ENCODE measurements at regions not wholly inside any gene's neighbourhood (a gene's known extent, or its start where the extent isn't known, plus 50 kb on each side); places are given as distances from the start of the nearest gene placed in this dataset.

GRCh38 chr9:1294641-1295258 is 244.6 kb downstream of the DMRT2 start:
- H3K27me3 ChIP-seq (ENCODE audit: insufficient read depth, low read depth, low read length) = no peaks in the 10 kb centered on the region
- H3K4me3 ChIP-seq (ENCODE audit: low read length) = no peak overlapping the region
- no peaks in the 10 kb centered on the region for H3K9me2 ChIP-seq (ENCODE audit: insufficient read depth, low read length)
- TF ChIP-seq TAF1 (IDR thresholded peaks at IDR 0.05; ENCODE audit: low read depth) (no peak), REST (IDR thresholded peaks at IDR 0.05; ENCODE audit: borderline replicate concordance) (no peak), POLR2AphosphoS5 (IDR thresholded peaks at IDR 0.05) (no peak), EP300 (conservative IDR thresholded peaks at IDR 0.05; ENCODE audit: poor library complexity, severe bottlenecking) (no peak), RAD21 (conservative IDR thresholded peaks at IDR 0.05) (no peak), SMC3 (conservative IDR thresholded peaks at IDR 0.05; ENCODE audit: poor library complexity) (no peak), EZH2 (IDR thresholded peaks at IDR 0.05; ENCODE audit: borderline replicate concordance, insufficient read depth, low read length, poor library complexity, severe bottlenecking) (no peak), CTCF (IDR thresholded peaks at IDR 0.05; ENCODE audit: poor library complexity, severe bottlenecking) (no peak), MXI1 (conservative IDR thresholded peaks at IDR 0.05; ENCODE audit: poor library complexity, severe bottlenecking) (no peak)
- no peak overlapping the region for H3K4me2 ChIP-seq (ENCODE audit: low read length)
- no peak overlapping the region for H2AFZ ChIP-seq (ENCODE audit: low read depth, low read length)
- H3K9ac ChIP-seq (ENCODE audit: low read length) = no peak overlapping the region
- H3F3A ChIP-seq (ENCODE audit: insufficient read depth, low read length, poor library complexity, severe bottlenecking) = no peaks in the 10 kb centered on the region
- H3K9me3 ChIP-seq (ENCODE audit: low read length) = no peaks in the 10 kb centered on the region
- no peaks in the 10 kb centered on the region for H3K36me3 ChIP-seq (ENCODE audit: insufficient read depth, low read length)
- H3K79me2 ChIP-seq (replicated peaks; ENCODE audit: insufficient read depth, low read length) = no peaks in the 10 kb centered on the region
- H4K20me1 ChIP-seq (ENCODE audit: insufficient read depth) = no peaks in the 10 kb centered on the region
- no peak overlapping the region for H3K27ac ChIP-seq (ENCODE audit: low read length)

- Histone ChIP-seq H4K20me1 (ENCODE audit: insufficient read depth) (no peaks in the 10 kb centered on the region), H3K9me3 (ENCODE audit: low read length) (no peaks in the 10 kb centered on the region), H3K4me2 (ENCODE audit: low read length) (no peak overlapping the region), H2AFZ (ENCODE audit: low read depth, low read length) (no peak overlapping the region), H3K27ac (ENCODE audit: low read length) (no peak overlapping the region), H3K9me2 (ENCODE audit: insufficient read depth, low read length) (no peaks in the 10 kb centered on the region), H3F3A (ENCODE audit: insufficient read depth, low read length, poor library complexity, severe bottlenecking) (no peaks in the 10 kb centered on the region), H3K27me3 (ENCODE audit: insufficient read depth, low read depth, low read length) (no peaks in the 10 kb centered on the region), H3K36me3 (ENCODE audit: insufficient read depth, low read length) (no peaks in the 10 kb centered on the region), H3K4me3 (ENCODE audit: low read length) (no peak overlapping the region), H3K9ac (ENCODE audit: low read length) (no peak overlapping the region), H3K79me2 (replicated peaks; ENCODE audit: insufficient read depth, low read length) (no peaks in the 10 kb centered on the region)
- TF ChIP-seq EP300 (conservative IDR thresholded peaks at IDR 0.05; ENCODE audit: poor library complexity, severe bottlenecking) (no peak), MXI1 (conservative IDR thresholded peaks at IDR 0.05; ENCODE audit: poor library complexity, severe bottlenecking) (no peak), REST (IDR thresholded peaks at IDR 0.05; ENCODE audit: borderline replicate concordance) (no peak), CTCF (IDR thresholded peaks at IDR 0.05; ENCODE audit: poor library complexity, severe bottlenecking) (no peak), SMC3 (conservative IDR thresholded peaks at IDR 0.05; ENCODE audit: poor library complexity) (no peak), EZH2 (IDR thresholded peaks at IDR 0.05; ENCODE audit: borderline replicate concordance, insufficient read depth, low read length, poor library complexity, severe bottlenecking) (no peak), RAD21 (conservative IDR thresholded peaks at IDR 0.05) (no peak), TAF1 (IDR thresholded peaks at IDR 0.05; ENCODE audit: low read depth) (no peak), POLR2AphosphoS5 (IDR thresholded peaks at IDR 0.05) (no peak)
Observed at GRCh38 chr9:1296331-1296730, 246.2 kb downstream of the DMRT2 start.

All from neural cell (in vitro differentiated cells).